NCI-H2171 treated with DMSO at 0.1 percent for 48 hours (cell line): ENCODE measurements at regions not wholly inside any gene's neighbourhood (a gene's known extent, or its start where the extent isn't known, plus 50 kb on each side); places are given as distances from the start of the nearest gene placed in this dataset.

Experiments
- DNase-seq: peaks from one replicate; lab custom pipeline; 2025; lab: John Stamatoyannopoulos, UW

GRCh38 chr6:30806581-30807183, 62.3 kb upstream of the IER3 start:
- no peak for DNase-seq

GRCh38 chr6:30804333-30804732, 60.0 kb upstream of the IER3 start:
- DNase-seq: no peak

GRCh38 chr6:30802731-30803130, 58.4 kb upstream of the IER3 start:
- no peak for DNase-seq

- no peak for DNase-seq
Observed at GRCh38 chr6:30801950-30802349, 57.6 kb upstream of the IER3 start.

- no peak for DNase-seq
Observed at GRCh38 chr6:30800871-30801270, 56.5 kb upstream of the IER3 start.

GRCh38 chr6:30799210-30799609, 54.9 kb upstream of the IER3 start:
- DNase-seq: no peak

- no peak for DNase-seq
Observed at GRCh38 chr6:30798494-30798893, 54.1 kb upstream of the IER3 start.

- DNase-seq: no peak
Observed at GRCh38 chr6:30795549-30796293, 51.4 kb upstream of the IER3 start.
